Stomach (tissue), 4 donors: ENCODE measurements at regions not wholly inside any gene's neighbourhood (a gene's known extent, or its start where the extent isn't known, plus 50 kb on each side); places are given as distances from the start of the nearest gene placed in this dataset.
A peak's percentile ranks its signal among the peaks of the same experiment; 100 is the strongest.
"Not testable (repeated sequence)": the region's sequence is repeated elsewhere in the genome, so short reads cannot be mapped to it uniquely, and the experiment has no call there.

Experiments used
- CTCF ChIP-seq, 7 experiments: fragments of 450-650 bp in 4 of 7; fragments of 200-600 bp in 3 of 7; sonication (generic) in 3 of 7; IDR thresholded peaks; one replicate each; pipeline ENCODE4 v1.5.1; 2016 to 2019; ENCODE audit warnings: antibody characterized with exemption in 7 of 7, control low read depth in 2 of 7, mild to moderate bottlenecking in 1 of 7
- EP300 ChIP-seq: sonication (generic); formaldehyde crosslinking; IDR thresholded peaks from one replicate; pipeline ENCODE4 v1.6.1; 2017; ENCODE audit warnings: antibody characterized with exemption
- POLR2A ChIP-seq, 4 donors: fragments of 450-650 bp; IDR thresholded peaks; one replicate each; pipeline ENCODE4 v1.6.1; 2016; ENCODE audit warnings: antibody characterized with exemption in 4 of 4, control low read depth in 2 of 4, mild to moderate bottlenecking in 1 of 4, moderate library complexity in 1 of 4
- POLR2AphosphoS5 ChIP-seq, 3 donors: sonication (generic); formaldehyde crosslinking; IDR thresholded peaks; one replicate each; pipeline ENCODE4 v1.6.1; 2016; ENCODE audit warnings: antibody characterized with exemption in 3 of 3

DNA sequence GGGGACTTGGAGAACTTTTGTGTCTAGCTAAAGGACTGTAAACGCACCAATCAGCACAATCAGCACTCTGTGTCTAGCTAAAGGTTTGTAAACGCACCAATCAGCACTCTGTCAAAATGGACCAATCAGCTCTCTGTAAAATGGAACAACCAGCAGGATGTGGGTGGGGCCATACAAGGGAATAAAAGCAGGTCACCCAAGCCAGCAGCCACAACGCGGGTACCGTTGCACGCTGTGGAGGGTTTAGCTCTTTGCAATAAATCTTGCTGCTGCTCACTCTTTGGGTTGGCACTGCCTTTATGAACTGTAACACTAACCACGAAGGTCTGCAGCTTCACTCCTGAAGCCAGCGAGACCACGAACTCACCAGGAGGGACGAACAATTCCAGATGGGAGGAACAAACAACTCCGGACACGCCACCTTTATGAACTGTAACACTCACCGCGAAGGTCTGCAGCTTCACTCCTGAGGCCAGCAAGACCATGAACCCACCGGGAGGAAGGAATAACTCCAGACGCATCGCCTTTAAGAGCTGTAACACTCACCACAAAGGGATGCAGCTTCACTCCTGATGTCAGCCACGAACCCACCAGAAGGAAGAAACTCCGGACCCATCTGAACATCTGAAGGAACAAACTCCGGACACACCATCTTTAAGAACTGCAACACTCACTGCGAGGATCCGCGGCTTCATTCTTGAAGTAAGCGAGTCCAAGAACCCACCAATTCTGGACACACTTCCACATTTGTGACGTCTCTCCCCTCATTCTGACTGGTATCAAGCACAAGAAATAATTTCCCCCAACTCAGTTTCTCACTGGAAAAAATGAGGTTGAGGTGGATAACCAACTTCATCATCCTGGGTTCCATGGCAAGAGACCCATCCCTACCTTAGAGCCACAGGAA lies 227.3 kb upstream of the AMIGO2 start:
- TF ChIP-seq POLR2A (IDR thresholded peaks at IDR 0.05); CTCF (IDR thresholded peaks at IDR 0.05); EP300: not testable (repeated sequence)
- peak in 1 of 3 donors; percentile 15 for TF ChIP-seq POLR2AphosphoS5 (IDR thresholded peaks at IDR 0.05)
